KG1 (cell line): ENCODE measurements at regions not wholly inside any gene's neighbourhood (a gene's known extent, or its start where the extent isn't known, plus 50 kb on each side); places are given as distances from the start of the nearest gene placed in this dataset.

Experiments used
- DNase-seq: peaks from one replicate; lab custom pipeline; 2025; lab: John Stamatoyannopoulos, UW

- no peak for DNase-seq
Measured at GRCh38 chr5:17761326-17761725, 127.1 kb downstream of the TAF11L14 start.

GRCh38 chr5:17763301-17763700, 129.0 kb downstream of the TAF11L14 start:
- no peak for DNase-seq

DNA sequence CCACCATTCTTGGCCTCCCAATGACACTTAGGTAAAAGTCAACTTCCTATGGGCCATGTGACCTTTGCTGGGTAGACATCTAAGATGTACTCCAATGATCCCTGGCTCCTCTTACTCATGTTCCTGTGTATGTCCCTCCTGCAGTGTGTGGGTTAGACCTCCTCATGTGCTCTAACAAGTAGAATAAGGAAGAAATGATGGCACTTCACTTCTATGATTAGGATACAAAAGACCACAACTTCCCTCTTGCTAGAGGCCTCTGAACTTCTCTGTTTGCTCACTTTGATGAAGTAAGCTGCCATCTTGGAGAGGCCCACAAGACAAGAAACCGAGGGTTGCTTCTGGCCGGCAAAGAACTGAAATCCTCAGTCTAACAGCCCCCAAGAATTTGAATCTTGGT, 131.8 kb downstream of the TAF11L14 start:
- no peak for DNase-seq

DNA sequence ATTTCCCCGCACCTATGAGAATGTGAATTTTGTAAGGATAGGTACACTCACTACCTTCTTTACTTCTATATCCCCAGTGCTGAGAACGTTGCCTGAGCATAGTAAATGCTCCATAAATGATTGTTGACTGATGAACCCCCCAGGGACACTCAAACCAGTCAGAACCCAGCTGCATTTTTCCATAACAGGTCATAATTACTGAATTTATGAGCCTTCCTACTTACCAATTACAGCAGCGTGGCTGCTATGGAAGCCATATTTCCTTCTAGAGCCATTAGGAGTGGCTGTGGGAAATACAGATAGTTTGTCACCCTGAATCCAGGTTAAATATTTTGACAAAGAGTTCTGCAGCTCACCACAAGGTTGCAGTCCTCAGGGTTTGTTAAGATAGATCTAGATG, 135.0 kb downstream of the TAF11L14 start:
- no peak for DNase-seq

DNA sequence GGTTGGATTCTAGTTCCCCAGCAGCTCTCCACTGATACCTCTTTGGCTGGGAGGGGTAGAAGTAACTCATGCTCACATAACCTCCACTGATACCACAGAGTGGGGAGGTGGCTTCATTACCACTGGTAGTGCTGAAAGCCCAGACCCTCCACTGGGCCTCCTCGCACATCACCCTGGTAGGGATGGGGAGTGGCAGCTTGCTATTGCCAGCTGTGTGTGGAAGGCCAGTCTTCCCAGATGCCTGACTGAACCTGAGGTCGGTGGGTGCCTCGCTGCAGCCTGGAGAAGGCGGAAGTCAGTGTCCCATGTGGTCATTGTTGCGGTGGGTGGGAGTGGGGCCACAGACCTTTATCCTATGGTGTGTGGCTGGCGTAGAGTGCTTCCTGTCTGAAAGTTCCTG, 138.0 kb downstream of the TAF11L14 start:
- no peak for DNase-seq

DNA sequence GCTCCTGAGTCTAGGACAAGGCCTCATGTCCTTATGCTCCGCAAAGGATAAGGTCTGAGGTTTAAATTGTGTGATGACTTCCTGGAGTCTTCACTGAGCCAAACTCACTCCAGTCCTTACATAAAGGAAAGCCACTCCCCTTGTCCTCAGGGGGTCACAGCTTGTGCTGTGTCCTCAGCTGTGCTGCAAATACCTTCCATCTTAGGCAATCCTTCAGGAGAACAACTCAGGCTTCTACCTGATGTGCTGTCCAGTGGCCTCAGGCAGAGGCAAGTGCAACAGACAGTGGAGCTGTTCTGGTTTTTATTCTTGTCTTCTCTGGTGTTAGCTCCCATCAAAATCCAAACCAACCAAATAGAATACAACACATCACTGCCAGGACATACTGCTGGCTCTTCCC, 151.5 kb downstream of the TAF11L14 start:
- no peak for DNase-seq

DNA sequence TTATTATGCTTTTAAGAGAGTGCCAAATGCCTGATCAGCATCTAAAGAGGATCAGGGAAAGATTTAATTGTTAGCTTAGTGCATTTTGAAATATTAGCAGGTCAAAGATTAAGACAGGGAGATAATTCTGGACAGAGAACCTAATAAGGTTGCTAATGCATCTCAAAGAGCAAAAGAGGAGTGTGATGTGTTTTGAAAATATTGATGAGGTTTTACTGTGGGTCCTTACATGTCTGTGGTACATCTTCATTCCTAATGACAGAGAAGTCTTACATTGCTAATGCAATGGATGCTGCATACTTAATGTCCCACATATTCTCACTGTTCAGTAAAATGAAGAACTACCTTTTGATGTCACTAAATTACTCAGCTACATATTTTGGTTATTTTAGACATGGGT, 154.1 kb downstream of the TAF11L14 start:
- no peak for DNase-seq

DNA sequence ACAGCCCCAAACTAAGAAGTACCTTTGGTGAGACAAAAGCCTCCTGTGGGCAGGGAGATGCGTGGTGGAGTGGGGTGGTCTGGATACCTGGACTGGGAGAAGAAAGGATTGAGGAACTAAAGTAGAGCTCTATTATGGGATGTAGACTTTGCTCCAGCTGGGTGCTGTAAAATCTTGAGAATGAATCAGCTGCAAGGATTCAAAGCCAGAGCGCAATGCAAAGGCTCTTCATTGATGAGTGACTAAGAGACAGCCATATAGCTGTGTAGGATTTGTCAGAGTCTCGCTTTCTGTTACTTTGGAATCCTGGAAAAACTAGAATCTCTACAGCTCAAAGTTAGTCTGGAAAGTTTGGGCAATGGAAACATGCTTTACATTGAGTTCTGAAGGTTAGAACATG, 159.9 kb downstream of the TAF11L14 start:
- DNase-seq: no peak

GRCh38 chr5:17794815-17795214, 160.6 kb downstream of the TAF11L14 start:
- no peak for DNase-seq

DNA sequence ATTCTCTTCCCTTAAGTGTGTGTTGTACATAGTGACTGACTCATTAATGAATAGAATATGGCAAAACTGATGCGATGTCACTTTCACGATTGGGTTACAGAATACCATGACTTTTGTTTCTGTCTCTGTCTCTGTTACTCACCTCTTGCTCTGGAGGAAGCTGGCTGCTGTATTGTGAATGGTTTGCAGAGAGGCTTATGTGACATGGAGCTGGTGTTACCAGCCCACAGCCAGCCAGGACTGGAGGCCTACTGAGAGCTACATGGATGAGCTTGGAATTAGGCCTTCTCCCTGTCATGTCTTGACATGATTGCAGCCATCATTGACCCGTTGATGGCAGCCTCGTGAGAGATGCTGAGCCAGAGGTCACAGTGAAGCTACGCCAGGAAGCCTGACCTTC, 161.9 kb downstream of the TAF11L14 start:
- no peak for DNase-seq

GRCh38 chr5:17796757-17797396, 162.6 kb downstream of the TAF11L14 start:
- no peak for DNase-seq

- DNase-seq: no peak
Measured at GRCh38 chr5:17799521-17799920, 165.3 kb downstream of the TAF11L14 start.

DNA sequence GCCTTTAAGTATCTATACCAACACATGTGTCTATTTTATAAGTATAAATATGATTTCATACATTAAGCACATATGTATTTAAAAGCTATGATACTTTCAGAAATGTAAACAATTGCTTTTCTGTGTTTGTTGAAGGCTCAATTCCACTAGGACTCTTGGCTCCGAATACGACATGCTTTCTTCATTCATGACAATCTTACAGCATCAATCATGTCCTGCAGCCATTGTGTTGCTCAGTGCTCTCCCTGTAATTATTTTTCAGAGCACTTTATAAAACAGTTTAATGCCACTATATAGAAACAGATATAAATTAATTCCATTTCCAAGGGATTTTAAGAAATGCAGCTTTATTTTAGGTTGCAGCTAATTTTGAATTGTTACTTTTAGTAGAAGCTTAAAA, 167.3 kb downstream of the TAF11L14 start:
- no peak for DNase-seq

GRCh38 chr5:17802256-17802655, 168.0 kb downstream of the TAF11L14 start:
- no peak for DNase-seq

DNA sequence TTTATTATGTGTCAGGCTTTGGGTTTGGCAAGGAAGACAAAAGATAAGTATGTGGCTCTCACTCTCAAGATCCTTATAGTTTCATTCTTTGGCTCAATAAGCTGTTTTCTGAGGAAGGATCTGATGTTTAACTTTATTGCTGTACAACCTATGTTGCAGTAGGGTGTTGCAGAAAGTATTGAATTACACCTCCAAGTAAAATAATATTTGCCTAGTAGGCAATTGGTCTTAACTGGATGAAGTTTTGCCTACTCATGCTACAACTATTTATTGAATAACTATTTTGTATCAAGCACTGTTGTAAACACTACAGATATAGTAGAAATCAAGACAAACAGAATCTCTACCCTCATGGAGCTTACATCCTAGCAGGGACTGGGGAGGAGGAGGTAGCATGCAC, 169.7 kb downstream of the TAF11L14 start:
- no peak for DNase-seq

GRCh38 chr5:17805227-17805825, 171.1 kb downstream of the TAF11L14 start:
- no peak for DNase-seq

- no peak for DNase-seq
Measured at GRCh38 chr5:17806818-17807468, 172.7 kb downstream of the TAF11L14 start.

DNA sequence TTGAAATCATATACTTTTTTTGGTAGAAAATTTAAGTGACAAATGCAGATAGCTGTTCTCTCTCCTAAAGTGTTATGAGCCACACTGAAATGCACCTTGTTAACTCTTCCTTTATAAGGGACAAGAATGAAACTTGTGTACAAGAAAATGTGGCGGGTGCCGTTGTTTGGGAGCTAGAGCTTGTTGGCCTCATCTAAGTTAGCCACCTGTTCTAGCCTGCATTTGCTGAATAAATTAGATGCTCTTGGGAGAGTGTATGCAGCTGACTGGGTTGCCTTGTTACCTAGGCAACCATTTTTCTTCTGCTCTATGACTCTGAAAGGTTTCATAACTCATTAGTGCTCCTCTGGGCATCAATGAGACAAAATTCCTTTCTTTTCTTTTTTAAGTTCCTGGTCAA, 174.3 kb downstream of the TAF11L14 start:
- no peak for DNase-seq

DNA sequence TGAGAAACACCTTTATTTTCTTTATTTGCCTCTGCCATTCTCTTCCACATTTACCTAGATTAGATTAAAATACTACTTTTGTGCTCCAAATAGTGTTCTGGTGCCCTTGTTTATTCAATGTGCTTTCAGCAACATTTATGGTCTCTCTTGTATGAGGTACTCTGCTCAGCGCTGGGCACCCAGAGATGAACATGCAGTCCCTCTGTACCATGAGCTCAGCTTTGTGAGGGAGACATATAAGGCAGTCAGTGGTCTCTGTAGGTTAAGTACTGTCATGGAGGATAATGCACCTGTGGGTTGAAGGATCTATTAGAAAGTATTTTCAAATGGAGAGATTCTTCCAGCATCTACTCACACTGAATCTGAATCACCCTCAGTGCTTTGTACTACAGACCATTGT, 176.5 kb downstream of the TAF11L14 start:
- no peak for DNase-seq

- DNase-seq: no peak
Measured at GRCh38 chr5:17813214-17813613, 179.0 kb downstream of the TAF11L14 start.

- DNase-seq: no peak
Measured at GRCh38 chr5:17816505-17816904, 182.2 kb downstream of the TAF11L14 start.

- no peak for DNase-seq
Measured at GRCh38 chr5:17816944-17817343, 182.7 kb downstream of the TAF11L14 start.

DNA sequence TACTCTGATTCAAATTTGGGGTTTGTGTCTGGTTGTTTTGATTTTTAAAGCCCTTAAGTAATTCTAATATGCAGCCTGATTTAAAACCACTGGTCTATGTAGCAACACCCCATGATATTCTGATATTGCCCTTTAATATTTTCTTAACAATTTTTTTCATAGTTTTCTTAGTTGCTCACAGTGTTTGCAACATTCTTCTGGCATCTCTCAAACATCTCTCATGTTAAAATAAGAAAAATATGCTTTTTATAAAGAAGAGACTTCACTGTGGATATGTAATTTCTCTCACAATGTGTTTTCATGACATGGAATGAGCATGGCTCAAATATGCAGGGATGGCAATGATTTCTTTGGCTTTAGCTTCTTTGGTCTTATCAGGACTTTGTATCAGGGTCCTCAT, 183.7 kb downstream of the TAF11L14 start:
- no peak for DNase-seq

- DNase-seq: no peak
Measured at GRCh38 chr5:17819783-17820182, 185.5 kb downstream of the TAF11L14 start.
